ENCODE measurements at regions not wholly inside any gene's neighbourhood (a gene's known extent, or its start where the extent isn't known, plus 50 kb on each side); places are given as distances from the start of the nearest gene placed in this dataset.

DNA sequence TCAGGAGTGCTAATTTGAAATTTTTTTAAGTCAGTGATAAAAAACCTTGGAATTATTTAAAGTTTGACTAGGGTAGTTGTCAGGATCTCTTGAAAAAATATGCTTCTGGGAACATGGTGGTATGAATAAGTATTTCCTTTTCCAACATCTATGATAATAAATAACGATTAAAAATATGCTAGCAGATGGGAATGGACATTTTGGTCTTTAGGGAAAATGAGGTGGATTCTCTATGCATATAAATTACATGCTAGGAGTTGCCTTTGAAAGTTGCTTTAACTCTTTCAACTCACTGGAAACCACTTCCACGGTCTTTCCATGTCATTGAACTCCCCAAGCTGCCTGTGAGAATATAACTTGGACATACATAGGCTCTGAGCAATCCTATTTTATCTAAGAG lies 731.5 kb upstream of the MARCKS start:
- no peak for TF ChIP-seq POLR2A (IDR thresholded peaks at IDR 0.05)
- TF ChIP-seq, protein P1, sequence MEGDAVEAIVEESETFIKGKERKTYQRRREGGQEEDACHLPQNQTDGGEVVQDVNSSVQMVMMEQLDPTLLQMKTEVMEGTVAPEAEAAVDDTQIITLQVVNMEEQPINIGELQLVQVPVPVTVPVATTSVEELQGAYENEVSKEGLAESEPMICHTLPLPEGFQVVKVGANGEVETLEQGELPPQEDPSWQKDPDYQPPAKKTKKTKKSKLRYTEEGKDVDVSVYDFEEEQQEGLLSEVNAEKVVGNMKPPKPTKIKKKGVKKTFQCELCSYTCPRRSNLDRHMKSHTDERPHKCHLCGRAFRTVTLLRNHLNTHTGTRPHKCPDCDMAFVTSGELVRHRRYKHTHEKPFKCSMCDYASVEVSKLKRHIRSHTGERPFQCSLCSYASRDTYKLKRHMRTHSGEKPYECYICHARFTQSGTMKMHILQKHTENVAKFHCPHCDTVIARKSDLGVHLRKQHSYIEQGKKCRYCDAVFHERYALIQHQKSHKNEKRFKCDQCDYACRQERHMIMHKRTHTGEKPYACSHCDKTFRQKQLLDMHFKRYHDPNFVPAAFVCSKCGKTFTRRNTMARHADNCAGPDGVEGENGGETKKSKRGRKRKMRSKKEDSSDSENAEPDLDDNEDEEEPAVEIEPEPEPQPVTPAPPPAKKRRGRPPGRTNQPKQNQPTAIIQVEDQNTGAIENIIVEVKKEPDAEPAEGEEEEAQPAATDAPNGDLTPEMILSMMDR (IDR thresholded peaks at IDR 0.05) = no peak
